ENCODE measurements at regions not wholly inside any gene's neighbourhood (a gene's known extent, or its start where the extent isn't known, plus 50 kb on each side); places are given as distances from the start of the nearest gene placed in this dataset.

DNA sequence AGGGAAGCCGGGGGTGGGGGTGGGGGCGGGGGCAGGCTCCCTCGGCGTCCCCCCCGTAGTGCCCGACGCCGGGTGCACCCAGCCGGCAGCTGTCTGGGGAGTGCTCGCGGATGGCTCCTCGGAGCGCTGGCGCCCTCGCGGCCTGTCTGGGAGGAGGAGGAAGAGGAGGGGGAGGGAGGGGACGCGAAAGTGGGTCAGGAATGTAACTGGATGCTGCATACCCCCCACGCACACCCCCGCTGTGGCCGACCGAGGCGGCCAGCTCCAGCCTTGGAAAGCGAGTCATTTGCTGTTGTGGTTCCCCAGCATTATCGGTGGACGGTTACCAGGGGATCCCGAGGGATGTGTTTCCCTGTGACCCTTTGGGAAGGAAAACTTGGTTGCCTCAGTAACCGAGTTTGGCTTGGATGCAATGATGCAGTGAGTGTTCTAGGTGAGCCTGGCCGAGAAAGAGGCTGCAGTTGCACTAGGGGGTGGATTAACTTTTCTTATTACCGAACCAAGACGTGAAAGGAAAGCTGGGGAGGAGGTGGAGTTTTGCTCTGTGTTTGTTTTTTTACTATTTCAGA, 55.2 kb upstream of the RREB1 start:
- TF ChIP-seq, protein P1, sequence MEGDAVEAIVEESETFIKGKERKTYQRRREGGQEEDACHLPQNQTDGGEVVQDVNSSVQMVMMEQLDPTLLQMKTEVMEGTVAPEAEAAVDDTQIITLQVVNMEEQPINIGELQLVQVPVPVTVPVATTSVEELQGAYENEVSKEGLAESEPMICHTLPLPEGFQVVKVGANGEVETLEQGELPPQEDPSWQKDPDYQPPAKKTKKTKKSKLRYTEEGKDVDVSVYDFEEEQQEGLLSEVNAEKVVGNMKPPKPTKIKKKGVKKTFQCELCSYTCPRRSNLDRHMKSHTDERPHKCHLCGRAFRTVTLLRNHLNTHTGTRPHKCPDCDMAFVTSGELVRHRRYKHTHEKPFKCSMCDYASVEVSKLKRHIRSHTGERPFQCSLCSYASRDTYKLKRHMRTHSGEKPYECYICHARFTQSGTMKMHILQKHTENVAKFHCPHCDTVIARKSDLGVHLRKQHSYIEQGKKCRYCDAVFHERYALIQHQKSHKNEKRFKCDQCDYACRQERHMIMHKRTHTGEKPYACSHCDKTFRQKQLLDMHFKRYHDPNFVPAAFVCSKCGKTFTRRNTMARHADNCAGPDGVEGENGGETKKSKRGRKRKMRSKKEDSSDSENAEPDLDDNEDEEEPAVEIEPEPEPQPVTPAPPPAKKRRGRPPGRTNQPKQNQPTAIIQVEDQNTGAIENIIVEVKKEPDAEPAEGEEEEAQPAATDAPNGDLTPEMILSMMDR (IDR thresholded peaks at IDR 0.05; ENCODE audit: low read depth, low read length, missing input control) = no peak
- TF ChIP-seq RAD21 (IDR thresholded peaks at IDR 0.05) = no peak
- TF ChIP-seq, protein P2, sequence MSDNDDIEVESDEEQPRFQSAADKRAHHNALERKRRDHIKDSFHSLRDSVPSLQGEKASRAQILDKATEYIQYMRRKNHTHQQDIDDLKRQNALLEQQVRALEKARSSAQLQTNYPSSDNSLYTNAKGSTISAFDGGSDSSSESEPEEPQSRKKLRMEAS (IDR thresholded peaks at IDR 0.05) = no peak
- TF ChIP-seq TAF1 (conservative IDR thresholded peaks at IDR 0.05) = no peak
- TF ChIP-seq, protein P3, sequence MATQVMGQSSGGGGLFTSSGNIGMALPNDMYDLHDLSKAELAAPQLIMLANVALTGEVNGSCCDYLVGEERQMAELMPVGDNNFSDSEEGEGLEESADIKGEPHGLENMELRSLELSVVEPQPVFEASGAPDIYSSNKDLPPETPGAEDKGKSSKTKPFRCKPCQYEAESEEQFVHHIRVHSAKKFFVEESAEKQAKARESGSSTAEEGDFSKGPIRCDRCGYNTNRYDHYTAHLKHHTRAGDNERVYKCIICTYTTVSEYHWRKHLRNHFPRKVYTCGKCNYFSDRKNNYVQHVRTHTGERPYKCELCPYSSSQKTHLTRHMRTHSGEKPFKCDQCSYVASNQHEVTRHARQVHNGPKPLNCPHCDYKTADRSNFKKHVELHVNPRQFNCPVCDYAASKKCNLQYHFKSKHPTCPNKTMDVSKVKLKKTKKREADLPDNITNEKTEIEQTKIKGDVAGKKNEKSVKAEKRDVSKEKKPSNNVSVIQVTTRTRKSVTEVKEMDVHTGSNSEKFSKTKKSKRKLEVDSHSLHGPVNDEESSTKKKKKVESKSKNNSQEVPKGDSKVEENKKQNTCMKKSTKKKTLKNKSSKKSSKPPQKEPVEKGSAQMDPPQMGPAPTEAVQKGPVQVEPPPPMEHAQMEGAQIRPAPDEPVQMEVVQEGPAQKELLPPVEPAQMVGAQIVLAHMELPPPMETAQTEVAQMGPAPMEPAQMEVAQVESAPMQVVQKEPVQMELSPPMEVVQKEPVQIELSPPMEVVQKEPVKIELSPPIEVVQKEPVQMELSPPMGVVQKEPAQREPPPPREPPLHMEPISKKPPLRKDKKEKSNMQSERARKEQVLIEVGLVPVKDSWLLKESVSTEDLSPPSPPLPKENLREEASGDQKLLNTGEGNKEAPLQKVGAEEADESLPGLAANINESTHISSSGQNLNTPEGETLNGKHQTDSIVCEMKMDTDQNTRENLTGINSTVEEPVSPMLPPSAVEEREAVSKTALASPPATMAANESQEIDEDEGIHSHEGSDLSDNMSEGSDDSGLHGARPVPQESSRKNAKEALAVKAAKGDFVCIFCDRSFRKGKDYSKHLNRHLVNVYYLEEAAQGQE (IDR thresholded peaks at IDR 0.05) = no peak
- no peak for TF ChIP-seq JUND (IDR thresholded peaks at IDR 0.05)
- no peak for TF ChIP-seq YY1 (IDR thresholded peaks at IDR 0.05)

All from liver (tissue), 3 donors.